HEK293T (cell line): ENCODE measurements at regions not wholly inside any gene's neighbourhood (a gene's known extent, or its start where the extent isn't known, plus 50 kb on each side); places are given as distances from the start of the nearest gene placed in this dataset.
"Not testable (repeated sequence)": the region's sequence is repeated elsewhere in the genome, so short reads cannot be mapped to it uniquely, and the experiment has no call there.

Source experiments
- ARNT ChIP-seq: fragments of 450-650 bp; IDR thresholded peaks from 2 replicates; pipeline ENCODE4 v1.6.1; 2017; ENCODE audit warnings: mild to moderate bottlenecking
- CTBP1 ChIP-seq: fragments of 450-650 bp; IDR thresholded peaks from 2 replicates; pipeline ENCODE4 v1.6.1; 2016; ENCODE audit warnings: borderline replicate concordance
- ELF4 ChIP-seq: fragments of 450-650 bp; IDR thresholded peaks from 2 replicates; pipeline ENCODE4 v1.6.1; 2017; ENCODE audit warnings: antibody characterized with exemption
- FOXA1 ChIP-seq: fragments of 450-650 bp; IDR thresholded peaks from 2 replicates; pipeline ENCODE4 v1.6.1; 2016; ENCODE audit warnings: mild to moderate bottlenecking
- FOXK2 ChIP-seq: fragments of 450-650 bp; IDR thresholded peaks from 2 replicates; pipeline ENCODE4 v1.6.1; 2016; ENCODE audit warnings: mild to moderate bottlenecking
- HDGF ChIP-seq: fragments of 450-650 bp; IDR thresholded peaks from 2 replicates; pipeline ENCODE4 v1.6.1; 2017; ENCODE audit warnings: antibody characterized with exemption, borderline replicate concordance

- TF ChIP-seq HDGF, ELF4, CTBP1, ARNT, FOXK2, FOXA1: not testable (repeated sequence)
These were observed 513.5 kb downstream of the TTLL7 start for GRCh38 chr1:83485314-83486019.
